GM21529 (cell line): ENCODE measurements at regions not wholly inside any gene's neighbourhood (a gene's known extent, or its start where the extent isn't known, plus 50 kb on each side); places are given as distances from the start of the nearest gene placed in this dataset.

Experiments used
- ATAC-seq: cut with Tn5 transposase; IDR thresholded peaks from one replicate; pipeline ENCODE4 v1.9.1; 2021; ENCODE audit not compliant: unreplicated experiment

DNA sequence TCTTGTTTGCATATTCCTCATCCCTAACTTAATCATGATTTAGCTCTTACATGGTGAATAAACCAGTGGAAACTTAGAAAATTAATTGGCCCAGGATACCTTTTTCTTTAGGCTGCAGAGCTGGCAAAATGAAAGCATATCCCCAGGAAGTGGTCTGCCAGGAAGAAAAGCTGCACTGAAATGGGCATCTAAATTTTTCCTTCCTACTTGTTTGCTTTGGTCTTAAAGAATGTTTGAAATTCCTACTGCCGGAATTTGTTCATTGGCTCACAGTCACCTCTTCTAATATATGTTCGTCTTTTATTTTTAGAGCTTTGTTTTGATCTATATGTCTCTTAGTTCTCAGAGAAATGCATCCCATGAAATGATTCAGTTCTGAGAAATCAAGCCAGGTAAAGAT is 113.2 kb upstream of the ELL2 start:
- no peak for ATAC-seq

DNA sequence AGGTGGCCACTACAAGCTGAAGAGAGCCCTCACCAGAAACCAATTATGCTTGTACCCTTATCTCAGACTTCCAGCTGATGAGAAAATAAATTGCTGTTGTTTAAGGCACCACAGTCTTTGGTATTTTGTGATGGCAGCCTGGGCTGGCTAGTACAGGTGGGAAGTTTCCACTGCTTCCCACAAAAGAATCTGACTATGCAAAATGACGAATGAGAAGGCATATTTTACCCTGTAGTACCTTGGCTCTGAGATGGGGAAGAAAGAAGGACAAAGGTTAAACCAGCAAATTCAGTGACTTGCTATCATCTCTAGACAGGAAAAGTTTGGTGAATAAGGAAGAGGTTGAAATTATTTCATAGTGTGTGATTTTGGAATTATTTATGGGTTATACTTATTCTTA is 112.8 kb upstream of the ELL2 start:
- ATAC-seq, result no peak

DNA sequence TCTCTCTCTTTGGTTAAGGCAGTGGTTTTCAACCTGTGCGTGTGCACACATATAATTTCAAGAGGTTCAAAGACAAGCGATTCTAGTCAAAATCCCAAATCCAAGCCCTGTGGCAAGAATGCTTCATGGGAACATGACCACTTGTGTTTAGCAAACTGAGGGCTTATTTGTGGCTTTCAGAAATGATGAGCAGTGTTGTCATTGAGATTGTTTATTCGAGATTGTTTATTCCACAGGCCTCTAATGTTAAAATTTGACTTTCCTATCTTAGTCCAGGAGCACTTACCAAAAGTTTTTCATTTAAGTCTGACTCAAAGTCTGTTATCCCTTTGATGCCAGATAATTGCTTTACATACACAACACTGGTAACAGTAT is 111.1 kb upstream of the ELL2 start:
- ATAC-seq, result no peak

DNA sequence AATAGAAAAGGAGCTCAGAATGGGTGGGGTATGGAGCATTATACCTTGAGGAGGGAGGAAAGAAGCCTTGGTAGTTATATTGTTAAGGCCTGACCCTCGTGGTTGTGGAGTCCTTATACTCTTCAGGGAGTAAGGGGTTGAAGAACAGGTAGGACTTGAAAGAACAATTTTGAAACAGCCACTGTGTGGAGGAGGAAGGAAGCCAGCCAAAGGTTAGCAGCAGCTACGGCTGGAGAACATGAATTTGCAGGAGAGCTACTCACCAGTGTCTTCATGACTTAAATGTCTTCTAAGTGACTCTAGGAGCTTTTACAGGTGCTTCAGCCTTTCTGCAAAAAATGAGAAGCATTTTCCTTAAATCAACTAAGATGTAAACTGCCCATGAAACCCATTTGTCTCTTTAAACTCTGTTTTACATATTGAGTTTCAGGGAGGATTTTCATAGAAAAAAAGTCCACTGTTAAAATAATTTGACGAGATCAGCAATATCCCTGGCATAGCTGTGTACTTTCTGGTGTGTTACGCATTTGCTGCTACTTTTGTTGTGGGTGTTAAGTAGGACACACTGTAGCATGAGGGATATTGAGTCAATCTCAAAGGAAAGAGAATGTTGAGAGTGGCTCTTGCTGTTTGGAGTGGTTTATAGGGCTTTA is 110.6 kb upstream of the ELL2 start:
- ATAC-seq, result no peak

DNA sequence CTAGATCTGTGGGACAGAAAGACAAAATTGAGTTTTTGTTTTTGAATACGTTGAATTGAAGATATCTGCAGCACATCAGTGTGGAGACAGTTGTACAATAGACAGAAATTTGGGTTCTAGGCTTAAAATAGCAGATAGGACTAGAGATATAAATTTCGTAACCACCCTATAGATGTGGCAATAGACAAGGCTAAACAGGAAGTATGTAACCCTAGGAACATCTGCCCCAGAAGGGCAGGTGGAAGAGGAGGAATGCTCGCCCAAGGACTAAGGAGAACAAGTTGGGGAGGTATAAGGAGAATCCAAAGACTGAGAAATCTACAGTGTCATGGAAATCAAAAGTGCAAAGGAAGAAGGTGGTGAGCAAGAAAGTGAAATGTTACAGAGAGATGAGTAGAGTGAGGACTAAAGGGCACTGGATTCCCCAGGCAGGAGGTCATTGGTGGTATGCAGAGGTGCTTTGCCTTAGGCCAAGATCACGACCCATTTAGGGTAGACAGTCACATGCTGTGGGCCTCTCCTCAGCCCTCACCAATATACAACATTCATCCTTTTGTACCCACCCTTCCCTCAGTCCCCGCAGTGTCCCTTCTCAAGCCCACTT is 109.1 kb upstream of the ELL2 start:
- no peak for ATAC-seq

DNA sequence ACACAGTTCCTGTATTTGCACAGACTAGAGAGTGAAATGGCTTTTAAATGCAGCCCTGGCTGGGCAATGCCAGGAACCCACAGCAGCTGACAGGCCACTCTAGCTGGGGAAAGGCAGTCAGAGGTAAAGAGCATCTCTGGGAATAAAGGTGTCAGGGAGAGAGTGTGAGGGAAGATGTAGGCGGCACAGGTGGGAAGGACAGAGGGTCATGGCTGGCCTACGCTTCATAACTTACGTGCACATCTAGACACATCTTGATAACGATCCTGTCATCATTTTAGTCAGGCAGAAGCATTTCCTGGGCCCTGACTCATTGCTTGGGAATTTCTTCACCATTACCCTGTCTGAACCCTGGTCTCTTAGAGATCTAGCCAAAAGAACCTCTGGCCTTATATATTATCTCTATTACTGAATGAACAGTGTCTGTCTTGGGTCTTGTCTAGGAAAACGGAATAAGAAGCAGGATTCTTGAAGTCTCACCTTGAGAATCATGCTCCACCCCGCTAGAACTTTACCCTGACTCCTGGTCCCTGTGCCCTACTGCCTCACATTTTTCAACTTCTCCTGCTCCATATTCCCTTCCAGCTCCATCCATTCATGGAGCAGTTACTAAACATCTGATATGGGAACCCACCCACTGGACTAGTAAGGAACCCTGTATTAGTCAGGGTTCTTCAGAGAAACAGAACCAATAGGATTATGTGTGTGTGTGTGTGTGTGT is 106.4 kb upstream of the ELL2 start:
- no peak for ATAC-seq

DNA sequence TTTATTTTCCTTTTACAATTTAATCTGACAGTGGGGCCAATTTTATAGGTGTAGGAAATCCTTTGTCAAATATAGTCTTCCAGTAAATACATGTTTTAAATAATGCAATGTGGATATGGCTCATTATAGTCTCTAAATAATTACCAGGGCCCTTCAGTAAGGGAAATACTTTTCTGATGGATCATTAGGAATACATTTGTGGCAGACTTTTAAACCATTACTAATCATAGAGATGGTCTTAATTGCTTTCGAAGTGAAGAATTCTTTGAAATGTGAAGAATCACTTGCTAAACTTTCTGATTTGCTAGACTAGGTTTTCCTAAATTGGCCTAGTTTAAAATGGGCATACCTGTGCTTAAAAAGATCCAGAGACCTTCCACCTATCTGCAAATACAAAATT is 105.6 kb upstream of the ELL2 start:
- ATAC-seq, result no peak

DNA sequence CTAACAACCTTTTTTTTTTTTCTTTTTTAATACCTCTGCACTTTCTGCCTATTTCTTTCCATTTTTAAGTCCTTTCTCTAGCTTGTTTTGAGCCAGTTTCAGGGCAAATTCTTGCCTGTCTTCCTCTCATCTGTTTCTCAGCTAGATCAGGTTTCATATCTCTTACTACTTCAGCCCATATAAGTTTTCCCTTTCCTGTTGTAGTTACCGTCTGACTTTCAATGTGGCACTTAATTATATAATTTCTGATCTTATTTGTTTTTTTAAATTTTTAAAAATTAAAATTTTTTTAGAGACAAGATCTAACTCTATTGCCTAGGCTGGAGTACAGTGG is 104.7 kb upstream of the ELL2 start:
- no peak for ATAC-seq

DNA sequence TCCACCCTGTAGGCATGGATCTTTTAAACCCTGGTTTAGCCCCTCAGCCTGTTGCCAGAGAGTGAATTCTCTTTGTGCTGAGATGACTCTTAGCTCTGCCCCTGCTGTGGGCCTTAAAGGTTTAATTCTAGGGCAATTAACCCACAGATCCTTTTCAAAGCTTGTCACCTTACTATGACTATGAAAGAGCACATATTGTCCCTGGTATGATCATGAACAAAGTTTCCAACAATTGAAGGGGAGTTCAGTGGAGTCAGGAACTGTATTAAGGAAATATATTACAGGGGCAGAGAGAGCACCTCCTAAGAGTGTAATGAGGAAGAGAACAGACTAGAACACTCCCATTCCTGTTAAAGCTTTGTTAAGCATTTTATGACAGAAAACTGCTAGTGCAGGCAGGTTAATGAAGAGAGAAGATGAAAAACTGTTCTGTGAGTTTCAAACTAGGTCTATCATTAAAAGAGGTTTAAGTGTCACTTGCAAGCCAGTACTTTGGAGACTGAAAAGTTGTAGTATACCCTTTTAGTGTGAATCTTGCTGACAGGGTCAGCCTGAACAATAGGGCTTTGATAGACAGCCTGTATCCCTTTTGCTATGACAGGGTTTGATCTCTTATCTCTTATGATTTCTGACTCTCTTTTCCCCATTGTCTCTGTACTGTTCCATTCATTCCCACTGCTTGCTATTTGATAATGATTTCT is 104.2 kb upstream of the ELL2 start:
- ATAC-seq, result peak; percentile 41

DNA sequence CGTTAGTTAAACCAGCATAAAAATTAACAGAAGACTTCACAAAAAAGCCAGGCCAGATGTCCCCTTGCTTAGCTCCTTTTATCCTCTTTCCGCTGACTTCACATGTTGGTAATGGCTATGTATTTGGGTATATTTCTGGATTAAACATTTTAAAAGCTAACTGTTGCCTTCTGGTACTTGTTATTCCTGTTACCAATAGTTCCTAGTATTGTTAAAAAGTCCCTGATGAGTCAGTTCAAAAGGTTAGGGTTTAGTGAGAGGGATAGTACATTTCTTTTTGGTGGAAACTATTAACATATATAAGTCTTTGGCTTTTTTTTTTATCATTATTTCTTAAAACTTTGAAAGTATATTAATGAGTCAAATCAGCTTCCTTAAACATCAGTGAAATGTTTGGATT is 103.2 kb upstream of the ELL2 start:
- no peak for ATAC-seq

DNA sequence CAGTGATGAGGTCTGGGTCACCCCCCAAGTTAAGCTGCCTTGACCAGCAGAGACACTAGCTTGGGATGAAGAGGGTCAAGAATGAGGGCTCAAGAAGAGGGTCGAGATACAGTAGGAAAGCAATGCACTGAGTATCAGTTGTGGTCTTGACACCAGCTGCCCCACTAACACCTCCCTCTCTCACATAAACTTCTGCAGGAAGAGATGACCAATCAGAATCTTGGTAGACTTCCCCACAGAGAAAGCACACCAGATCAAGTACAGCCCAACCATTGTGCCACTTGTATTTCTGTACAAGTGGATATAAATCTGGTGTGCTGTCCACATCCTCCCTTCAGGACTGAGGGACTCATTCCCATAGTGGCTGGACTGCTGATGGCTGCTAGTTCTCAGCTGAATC is 101.2 kb upstream of the ELL2 start:
- ATAC-seq, result no peak

DNA sequence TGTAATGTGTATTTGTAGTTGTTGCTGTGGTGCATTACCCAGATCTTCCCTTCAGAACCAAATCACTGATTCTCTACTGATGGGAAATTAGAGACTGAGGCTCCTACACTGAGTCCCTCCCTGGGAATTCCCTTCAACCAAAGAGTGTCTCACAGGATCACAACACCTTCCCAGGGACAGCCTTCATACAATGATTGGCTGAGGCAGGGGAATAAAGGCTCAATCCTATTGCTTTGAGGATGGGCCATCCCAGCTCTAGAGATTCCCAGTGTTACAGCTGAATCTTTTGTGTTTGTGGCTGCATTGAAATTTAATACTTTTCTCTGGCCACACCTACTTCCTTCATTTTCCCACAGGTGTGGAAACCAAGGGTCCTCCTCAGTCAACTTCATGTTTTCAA is 96.4 kb upstream of the ELL2 start:
- ATAC-seq, result no peak

DNA sequence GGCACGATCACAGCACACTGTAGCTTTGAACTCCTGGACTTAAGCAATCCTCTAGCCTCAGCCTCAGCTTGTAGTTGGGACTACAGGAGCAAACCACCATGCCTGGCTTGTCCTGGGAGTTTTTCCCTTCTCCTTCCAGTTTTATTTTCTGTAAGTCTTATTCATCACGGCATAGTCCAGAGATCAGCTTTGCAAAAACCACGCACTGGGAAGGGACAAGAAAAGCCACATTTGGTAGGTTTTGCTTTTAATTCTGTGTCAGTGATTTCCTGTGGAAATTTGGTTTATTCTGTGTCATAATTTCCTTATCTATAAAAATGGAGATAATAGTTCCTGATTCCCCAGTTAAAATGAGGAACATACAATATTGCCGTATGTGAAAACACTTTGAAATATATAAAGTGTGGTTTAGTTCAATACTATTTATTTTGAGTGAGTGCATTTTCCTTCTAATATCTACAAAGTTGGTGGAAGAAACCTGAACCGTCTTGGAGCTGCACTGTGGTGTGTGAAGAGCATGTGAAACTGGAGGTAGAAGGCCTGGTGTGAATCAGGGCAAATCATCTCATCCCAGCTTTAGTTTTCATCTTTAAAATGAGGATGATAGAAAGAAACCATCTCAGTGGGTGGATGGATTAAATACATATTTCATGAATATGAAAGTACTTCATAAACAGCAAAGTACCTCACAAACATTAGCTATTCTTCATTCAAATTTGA is 92.8 kb upstream of the ELL2 start:
- ATAC-seq, result no peak

DNA sequence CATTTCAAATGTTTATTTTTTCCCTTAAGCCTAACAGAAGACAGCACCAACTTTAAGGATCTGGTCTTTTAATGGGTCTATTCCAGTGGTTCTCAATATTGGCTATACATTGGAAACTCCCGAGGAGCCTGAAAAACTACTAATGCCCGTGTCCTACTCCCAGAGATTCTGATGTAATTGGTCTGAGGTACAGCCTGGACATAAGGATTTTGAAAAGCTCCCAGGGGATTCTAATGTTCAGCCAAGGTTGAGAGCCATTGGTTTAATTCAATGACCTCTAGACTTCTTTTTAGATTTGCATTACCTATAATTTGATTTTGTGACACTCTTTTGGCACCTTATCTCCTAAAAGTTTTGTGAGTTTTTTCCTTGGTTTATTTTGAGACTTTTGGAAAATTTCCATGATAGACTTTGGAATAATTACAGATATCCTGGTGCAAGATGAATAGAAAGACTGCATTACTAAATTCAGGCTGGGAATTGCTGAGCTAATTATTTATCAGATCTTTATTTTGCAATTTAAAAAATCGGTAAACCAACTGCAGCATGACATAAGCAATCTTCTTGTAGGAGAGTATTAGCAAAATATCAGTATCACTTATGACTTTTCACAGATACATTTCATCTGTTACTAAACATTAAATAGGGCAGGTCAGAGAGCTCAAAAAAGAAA is 91.5 kb upstream of the ELL2 start:
- no peak for ATAC-seq

DNA sequence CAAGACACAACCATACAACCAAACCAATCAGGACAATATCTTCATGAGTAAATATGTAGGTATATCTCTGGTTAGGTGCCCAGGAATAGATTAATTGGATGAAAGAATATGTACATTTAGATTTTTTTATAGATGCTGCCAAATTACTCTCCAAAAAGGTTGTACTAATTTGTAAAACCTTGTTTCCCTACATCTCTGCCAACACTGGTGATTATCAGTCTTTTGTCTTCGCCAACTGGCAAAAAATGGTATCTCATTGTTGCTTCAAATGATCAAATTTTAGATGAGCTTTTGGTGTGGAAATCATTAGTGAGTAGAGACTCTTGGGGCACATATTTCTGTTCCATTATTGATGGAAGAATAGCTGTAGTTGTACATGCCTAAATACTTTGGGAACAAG is 90.7 kb upstream of the ELL2 start:
- no peak for ATAC-seq

DNA sequence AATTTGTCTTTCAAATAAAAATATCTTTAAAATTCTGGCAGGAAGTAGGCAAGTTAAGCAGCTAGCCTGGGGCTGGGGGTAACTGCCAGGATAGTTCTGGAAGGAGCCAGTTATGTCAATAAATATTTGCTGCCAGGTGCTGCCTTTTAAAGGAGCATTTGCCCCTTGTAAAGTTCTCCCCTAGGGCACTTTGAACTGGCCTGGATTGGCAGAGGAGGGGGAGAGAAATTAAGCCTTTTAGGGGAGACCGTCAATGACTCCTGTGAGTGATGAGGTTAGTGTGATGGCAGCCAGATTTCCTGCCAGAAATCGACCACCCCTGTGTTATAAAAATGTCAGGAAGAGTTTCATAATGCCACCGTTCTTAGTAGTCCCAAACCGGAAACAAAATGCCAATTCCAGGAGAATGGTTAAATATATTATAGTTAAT is 89.8 kb upstream of the ELL2 start:
- no peak for ATAC-seq

DNA sequence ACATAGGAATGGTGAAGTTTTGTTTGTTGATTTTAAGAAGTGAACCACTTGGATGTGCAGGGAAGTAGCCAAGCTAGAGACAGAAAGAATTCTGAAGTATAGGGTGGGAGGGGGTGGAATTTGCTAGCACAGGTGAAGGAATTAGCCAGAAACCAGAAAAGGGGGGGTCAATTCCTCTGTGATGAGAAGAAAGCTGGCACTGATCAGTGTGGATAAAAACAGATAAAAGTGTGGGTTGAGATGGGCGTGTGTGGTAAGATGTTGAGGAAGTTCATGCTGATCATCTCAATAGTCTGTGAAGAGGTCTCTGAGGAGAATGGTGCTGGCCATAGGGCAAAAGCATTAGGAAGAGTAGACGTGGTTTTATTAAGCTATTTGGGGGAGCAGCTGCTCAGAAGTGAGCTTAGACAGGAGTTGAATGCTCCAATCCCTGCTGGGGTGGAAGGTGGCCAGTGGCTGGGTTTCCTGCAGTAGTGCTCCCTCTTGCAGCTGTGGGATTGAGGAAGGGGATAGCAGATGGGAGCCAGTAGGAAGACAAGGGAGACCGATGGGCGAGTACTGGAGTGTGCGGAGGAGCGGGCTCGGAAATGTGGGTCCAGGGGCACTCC is 88.7 kb upstream of the ELL2 start:
- no peak for ATAC-seq

DNA sequence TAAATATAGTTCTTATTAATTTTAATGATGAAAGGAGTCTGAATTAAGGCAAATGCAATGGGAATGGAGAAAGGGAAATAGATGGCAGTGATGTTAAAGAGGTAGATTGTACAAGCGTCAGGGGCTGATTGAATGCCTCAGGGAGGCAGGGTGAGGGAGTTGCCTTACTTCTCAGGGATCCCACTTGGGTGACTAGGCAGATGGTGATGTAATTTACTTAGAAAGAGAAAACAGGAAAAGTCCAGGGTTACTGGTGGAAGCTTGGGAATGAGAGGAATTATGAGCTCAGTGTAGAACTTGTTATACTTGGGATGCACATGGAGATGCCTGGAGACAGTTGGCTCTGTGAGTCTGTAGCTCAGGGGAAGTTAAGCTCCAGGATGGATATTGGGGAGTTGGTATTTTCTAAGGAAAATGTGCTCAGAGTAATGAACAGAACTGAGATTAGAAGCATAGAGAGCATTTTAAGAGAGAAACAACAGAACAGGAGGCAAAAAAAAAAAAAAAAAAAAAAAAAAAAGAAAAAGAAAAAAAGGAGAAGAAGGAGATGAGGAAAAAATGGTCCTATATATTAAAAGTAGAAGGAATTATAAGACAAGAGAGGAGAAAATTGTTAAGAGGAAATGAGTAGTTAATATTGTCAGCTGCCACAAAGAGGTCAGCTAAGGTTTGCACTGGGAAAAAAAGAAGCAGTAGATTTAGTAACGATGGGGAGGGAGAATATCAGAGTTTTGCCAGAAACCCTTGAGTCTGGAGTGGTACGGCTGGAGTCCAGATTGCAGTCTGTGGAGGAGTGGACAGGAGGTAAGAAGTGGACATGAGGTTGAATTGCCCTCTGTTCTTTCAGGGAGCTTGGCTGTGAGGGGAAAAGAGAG is 88.0 kb upstream of the ELL2 start:
- ATAC-seq, result no peak

DNA sequence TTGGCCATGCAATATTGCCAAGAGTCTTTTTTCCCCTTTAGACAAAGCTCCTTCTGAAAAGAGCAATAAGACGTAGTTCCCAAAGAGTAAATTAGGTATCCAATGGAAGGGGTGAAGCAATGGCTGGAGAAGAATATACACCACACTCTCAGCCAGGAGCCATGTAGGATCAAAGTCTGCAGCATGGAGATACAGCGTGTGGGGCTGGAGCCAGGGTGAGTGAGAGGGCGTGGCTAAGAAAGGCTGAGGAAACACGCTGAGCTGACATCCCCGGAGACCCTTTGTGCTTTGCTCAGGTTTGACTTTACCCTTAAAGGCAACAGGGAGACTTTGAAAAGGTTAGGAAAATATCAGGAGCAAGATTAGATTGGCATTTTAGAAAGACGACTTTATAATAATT is 87.1 kb upstream of the ELL2 start:
- no peak for ATAC-seq

DNA sequence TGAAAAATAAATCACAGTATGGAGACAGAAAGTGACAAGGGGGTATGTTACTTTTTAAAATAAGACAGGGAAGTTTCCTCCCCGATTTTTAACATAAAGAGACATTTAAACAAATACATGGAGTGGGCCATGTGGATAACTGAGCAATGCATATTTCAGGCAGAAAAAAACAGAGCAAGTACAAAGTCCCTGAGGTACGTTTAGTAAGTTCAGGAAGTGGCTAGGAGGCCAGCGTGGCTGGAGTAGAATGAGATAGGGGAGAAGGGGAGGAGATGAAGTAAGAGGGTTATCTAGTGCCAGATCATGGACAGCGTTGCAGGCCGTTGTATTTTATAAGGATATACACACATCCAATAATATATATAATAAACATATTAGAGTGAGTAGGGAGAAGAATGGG is 84.2 kb upstream of the ELL2 start:
- ATAC-seq, result no peak
